ENCODE measurements at regions not wholly inside any gene's neighbourhood (a gene's known extent, or its start where the extent isn't known, plus 50 kb on each side); places are given as distances from the start of the nearest gene placed in this dataset.

DNA sequence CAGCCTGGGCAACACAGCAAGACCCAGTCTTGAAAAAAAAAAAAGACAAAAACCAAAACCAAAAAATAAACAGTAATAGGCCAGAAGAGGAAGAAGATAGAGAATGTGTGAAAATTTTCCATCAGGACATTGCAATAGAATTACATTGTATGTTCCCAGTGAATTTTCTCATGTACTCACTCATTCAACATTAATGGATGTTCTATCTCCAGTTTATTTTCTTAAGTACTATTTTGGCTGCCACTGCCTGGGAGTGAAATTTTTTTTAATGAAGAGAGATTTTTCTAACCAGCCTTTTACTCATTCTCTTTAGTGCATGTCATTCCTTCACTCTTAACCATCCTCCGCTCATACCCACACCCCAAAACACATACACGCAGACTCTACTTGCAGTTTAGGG, 282.8 kb downstream of the ALDH8A1 start:
- no peak overlapping the region for H3K9ac ChIP-seq (ENCODE audit: low read depth, low read length, poor library complexity, severe bottlenecking)
- no peaks in the 10 kb centered on the region for H4K20me1 ChIP-seq (ENCODE audit: insufficient read depth, low read length, poor library complexity, severe bottlenecking)
- no peaks in the 10 kb centered on the region for H3K36me3 ChIP-seq (ENCODE audit: insufficient read depth, low read length)
- no peak overlapping the region for H2AFZ ChIP-seq (ENCODE audit: low read length)
- H3K27me3 ChIP-seq (ENCODE audit: insufficient read depth, low read length, poor library complexity, severe bottlenecking) = no peaks in the 10 kb centered on the region
- no peak overlapping the region for H3K4me2 ChIP-seq (ENCODE audit: low read depth, low read length, poor library complexity, severe bottlenecking)
- TF ChIP-seq CTCF (conservative IDR thresholded peaks at IDR 0.05; ENCODE audit: low read length) (no peak), EZH2phosphoT487 (IDR thresholded peaks at IDR 0.05; ENCODE audit: borderline replicate concordance) (no peak)
- H3K79me2 ChIP-seq (ENCODE audit: insufficient read depth, low read length) = no peaks in the 10 kb centered on the region
- no peaks in the 10 kb centered on the region for H3K9me3 ChIP-seq (ENCODE audit: insufficient read depth, low read depth, low read length)
- no peak overlapping the region for H3K4me3 ChIP-seq (ENCODE audit: low read length, poor library complexity, severe bottlenecking)
- H3K4me1 ChIP-seq (ENCODE audit: insufficient read depth, low read length, poor library complexity, severe bottlenecking) = no peaks in the 10 kb centered on the region
- no peaks in the 10 kb centered on the region for H3K9me2 ChIP-seq (replicated peaks; ENCODE audit: low read depth, low read length)
- no peaks in the 10 kb centered on the region for H3F3A ChIP-seq (ENCODE audit: low read depth)

GRCh38 chr6:134666125-134666524, 283.8 kb downstream of the ALDH8A1 start:
- Histone ChIP-seq H3K4me3 (ENCODE audit: low read length, poor library complexity, severe bottlenecking) (no peak overlapping the region), H4K20me1 (ENCODE audit: insufficient read depth, low read length, poor library complexity, severe bottlenecking) (no peaks in the 10 kb centered on the region), H3K27me3 (ENCODE audit: insufficient read depth, low read length, poor library complexity, severe bottlenecking) (no peaks in the 10 kb centered on the region), H3F3A (ENCODE audit: low read depth) (no peaks in the 10 kb centered on the region), H3K4me1 (ENCODE audit: insufficient read depth, low read length, poor library complexity, severe bottlenecking) (no peaks in the 10 kb centered on the region), H3K4me2 (ENCODE audit: low read depth, low read length, poor library complexity, severe bottlenecking) (no peak overlapping the region), H3K9me2 (replicated peaks; ENCODE audit: low read depth, low read length) (no peaks in the 10 kb centered on the region), H2AFZ (ENCODE audit: low read length) (no peak overlapping the region), H3K79me2 (ENCODE audit: insufficient read depth, low read length) (no peaks in the 10 kb centered on the region), H3K9ac (ENCODE audit: low read depth, low read length, poor library complexity, severe bottlenecking) (no peak overlapping the region), H3K9me3 (ENCODE audit: insufficient read depth, low read depth, low read length) (no peaks in the 10 kb centered on the region), H3K36me3 (ENCODE audit: insufficient read depth, low read length) (no peaks in the 10 kb centered on the region)
- TF ChIP-seq CTCF (conservative IDR thresholded peaks at IDR 0.05; ENCODE audit: low read length) (no peak), EZH2phosphoT487 (IDR thresholded peaks at IDR 0.05; ENCODE audit: borderline replicate concordance) (no peak)

GRCh38 chr6:134665029-134665723, 284.7 kb downstream of the ALDH8A1 start:
- TF ChIP-seq EZH2phosphoT487 (IDR thresholded peaks at IDR 0.05; ENCODE audit: borderline replicate concordance) (no peak), CTCF (conservative IDR thresholded peaks at IDR 0.05; ENCODE audit: low read length) (no peak)
- no peaks in the 10 kb centered on the region for H3K9me3 ChIP-seq (ENCODE audit: insufficient read depth, low read depth, low read length)
- no peak overlapping the region for H3K4me2 ChIP-seq (ENCODE audit: low read depth, low read length, poor library complexity, severe bottlenecking)
- no peaks in the 10 kb centered on the region for H3K9me2 ChIP-seq (replicated peaks; ENCODE audit: low read depth, low read length)
- no peaks in the 10 kb centered on the region for H3K36me3 ChIP-seq (ENCODE audit: insufficient read depth, low read length)
- no peak overlapping the region for H3K4me3 ChIP-seq (ENCODE audit: low read length, poor library complexity, severe bottlenecking)
- no peaks in the 10 kb centered on the region for H3K79me2 ChIP-seq (ENCODE audit: insufficient read depth, low read length)
- H3F3A ChIP-seq (ENCODE audit: low read depth) = no peaks in the 10 kb centered on the region
- H3K27me3 ChIP-seq (ENCODE audit: insufficient read depth, low read length, poor library complexity, severe bottlenecking) = no peaks in the 10 kb centered on the region
- no peak overlapping the region for H3K9ac ChIP-seq (ENCODE audit: low read depth, low read length, poor library complexity, severe bottlenecking)
- no peak overlapping the region for H2AFZ ChIP-seq (ENCODE audit: low read length)
- no peaks in the 10 kb centered on the region for H3K4me1 ChIP-seq (ENCODE audit: insufficient read depth, low read length, poor library complexity, severe bottlenecking)
- no peaks in the 10 kb centered on the region for H4K20me1 ChIP-seq (ENCODE audit: insufficient read depth, low read length, poor library complexity, severe bottlenecking)

All from Loucy (cell line).